H1 (cell line): ENCODE measurements at regions not wholly inside any gene's neighbourhood (a gene's known extent, or its start where the extent isn't known, plus 50 kb on each side); places are given as distances from the start of the nearest gene placed in this dataset.

ENCODE experiments used
- CTCF ChIA-PET: fragments of 300-600 bp; sonication (Branson Sonifier 250); formaldehyde crosslinking; loops from one replicate; lab custom pipeline; 2021; ENCODE audit not compliant: partially characterized antibody; lab: Charles Lee
- POLR2A ChIA-PET: fragments of 300-600 bp; sonication (Branson Sonifier 250); formaldehyde crosslinking; loops from one replicate; lab custom pipeline; 2021; ENCODE audit warnings: inconsistent platforms; ENCODE audit not compliant: partially characterized antibody; lab: Charles Lee
- DNase-seq, 2 experiments: peaks; one replicate each; pipeline versions ENCODE4 v3.0.0 to v3.0.0-alpha.2; 2010 to 2022; ENCODE audit warnings: low spot score in 2 of 2, low read depth in 1 of 2, mixed read lengths in 1 of 2
- FAIRE-seq: peaks from 2 replicates; lab custom pipeline; 2011; peaks lifted over from hg19 to GRCh38; lab: Jason Lieb, UNC
- H2AFZ ChIP-seq: 2 replicates; pipeline ENCODE4 v1.8.1; 2012; ENCODE audit warnings: low read length, inconsistent platforms
- H2AK5ac ChIP-seq: 2 replicates; pipeline ENCODE4 v1.6.1; 2013; ENCODE audit warnings: low read depth, low read length
- H2BK120ac ChIP-seq: replicated peaks from 2 replicates; pipeline ENCODE3; 2013; ENCODE audit warnings: low read depth, low read length, inconsistent platforms
- H2BK12ac ChIP-seq: 2 replicates; pipeline ENCODE4 v1.6.1; 2013; ENCODE audit warnings: low read depth, low read length
- H2BK15ac ChIP-seq: 2 replicates; pipeline ENCODE4 v1.6.1; 2013; ENCODE audit warnings: low read length
- H2BK20ac ChIP-seq: 2 replicates; pipeline ENCODE4 v1.6.1; 2013; ENCODE audit warnings: low read length
- H2BK5ac ChIP-seq: 2 replicates; pipeline ENCODE4 v1.6.1; 2013; ENCODE audit warnings: low read depth, low read length
- H3K14ac ChIP-seq: 2 replicates; pipeline ENCODE4 v1.6.1; 2013; ENCODE audit warnings: inconsistent platforms; ENCODE audit not compliant: insufficient read length
- H3K18ac ChIP-seq: 2 replicates; pipeline ENCODE4 v1.6.1; 2013; ENCODE audit warnings: low read length; ENCODE audit errors: extremely low read depth
- H3K23ac ChIP-seq: 2 replicates; pipeline ENCODE4 v1.6.1; 2013; ENCODE audit warnings: inconsistent platforms; ENCODE audit not compliant: insufficient read length
- H3K23me2 ChIP-seq: 2 replicates; pipeline ENCODE4 v1.6.1; 2013; ENCODE audit warnings: low read depth, low read length
- H3K27ac ChIP-seq: 2 replicates; pipeline ENCODE4 v1.6.1; 2011; ENCODE audit warnings: low read depth, low read length, inconsistent platforms
- H3K27me3 ChIP-seq, 4 experiments: replicated peaks in 1 of 4; 1 replicate in 1 of 4; 2 replicates in 3 of 4; pipeline versions ENCODE4 v1.6.1 to v1.8.1; 2011 to 2013; ENCODE audit warnings: low read length in 3 of 4, mild to moderate bottlenecking in 3 of 4, inconsistent platforms in 2 of 4, mixed read lengths in 2 of 4, moderate library complexity in 1 of 4; ENCODE audit not compliant: control insufficient read depth in 3 of 4, insufficient read depth in 3 of 4; ENCODE audit errors: extremely low read depth in 1 of 4
- H3K36me3 ChIP-seq, 4 experiments: 2 replicates each; pipeline versions ENCODE4 v1.6.1 to v1.8.1; 2011 to 2013; ENCODE audit warnings: mild to moderate bottlenecking in 4 of 4, low read length in 3 of 4, moderate library complexity in 2 of 4, control low read depth in 1 of 4, inconsistent platforms in 1 of 4; ENCODE audit not compliant: insufficient read depth in 4 of 4, control insufficient read depth in 2 of 4
- H3K4ac ChIP-seq: replicated peaks from 2 replicates; pipeline ENCODE3; 2013; ENCODE audit warnings: low read length, low read depth, mixed read lengths, inconsistent platforms; ENCODE audit not compliant: insufficient read length
- H3K4me1 ChIP-seq, 4 experiments: replicated peaks in 1 of 4; 1 replicate in 1 of 4; 2 replicates in 3 of 4; pipeline versions ENCODE4 v1.6.1 to v1.8.1; 2011 to 2013; ENCODE audit warnings: low read length in 3 of 4, inconsistent platforms in 2 of 4, mixed read lengths in 1 of 4; ENCODE audit not compliant: insufficient read depth in 4 of 4, control insufficient read depth in 3 of 4
- H3K4me2 ChIP-seq, 2 experiments: 2 replicates each; pipeline versions ENCODE4 v1.6.1 to v1.8.1; 2011 to 2013; ENCODE audit warnings: low read depth in 2 of 2, low read length in 2 of 2, control low read depth in 1 of 2, inconsistent platforms in 1 of 2, mild to moderate bottlenecking in 1 of 2; ENCODE audit not compliant: insufficient read depth in 1 of 2
- H3K4me3 ChIP-seq, 4 experiments: fragments of 200-600, 300-600 bp in 1 of 4; sonication (generic), shearing (Covaris generic), sonication (Bioruptor Twin) in 1 of 4; 2 replicates each; pipeline versions ENCODE4 v1.5.1 to v1.8.1; 2011 to 2016; ENCODE audit warnings: low read length in 4 of 4, low read depth in 3 of 4, control low read depth in 2 of 4, inconsistent platforms in 2 of 4, mild to moderate bottlenecking in 2 of 4, mixed read lengths in 1 of 4, moderate library complexity in 1 of 4; ENCODE audit not compliant: insufficient read depth in 2 of 4; ENCODE audit errors: extremely low read depth in 1 of 4
- H3K56ac ChIP-seq: replicated peaks from 2 replicates; pipeline ENCODE3; 2013; ENCODE audit warnings: low read depth, mild to moderate bottlenecking, mixed read lengths, low read length, inconsistent platforms; ENCODE audit not compliant: insufficient read length
- H3K79me1 ChIP-seq: 2 replicates; pipeline ENCODE4 v1.6.1; 2013; ENCODE audit warnings: low read depth, low read length, control low read depth
- H3K79me2 ChIP-seq, 2 experiments: 2 replicates each; pipeline versions ENCODE4 v1.6.1 to v1.8.1; 2012 to 2013; ENCODE audit warnings: low read length in 2 of 2, mild to moderate bottlenecking in 2 of 2, inconsistent platforms in 1 of 2; ENCODE audit not compliant: insufficient read depth in 2 of 2, control insufficient read depth in 1 of 2
- H3K9ac ChIP-seq, 4 experiments: replicated peaks in 1 of 4; 1 replicate in 1 of 4; 2 replicates in 3 of 4; pipeline versions ENCODE4 v1.6.1 to v1.8.1; 2011 to 2013; ENCODE audit warnings: low read depth in 3 of 4, low read length in 3 of 4, control low read depth in 2 of 4, mild to moderate bottlenecking in 2 of 4, moderate library complexity in 2 of 4, inconsistent platforms in 1 of 4; ENCODE audit errors: extremely low read depth in 1 of 4
- H3K9me3 ChIP-seq, 2 experiments: 2 replicates each; pipeline versions ENCODE4 v1.6.1 to v1.8.1; 2012 to 2013; ENCODE audit warnings: mild to moderate bottlenecking in 2 of 2, moderate library complexity in 2 of 2, control low read depth in 1 of 2, inconsistent platforms in 1 of 2, low read depth in 1 of 2, low read length in 1 of 2, mixed read lengths in 1 of 2; ENCODE audit not compliant: insufficient read depth in 2 of 2
- H4K20me1 ChIP-seq, 2 experiments: replicated peaks in 1 of 2; 2 replicates each; pipeline versions ENCODE3 to v1.8.1; 2011 to 2013; ENCODE audit warnings: inconsistent platforms in 2 of 2, low read length in 2 of 2, mild to moderate bottlenecking in 1 of 2; ENCODE audit not compliant: insufficient read depth in 2 of 2, control insufficient read depth in 1 of 2
- H4K5ac ChIP-seq: 2 replicates; pipeline ENCODE4 v1.6.1; 2013; ENCODE audit warnings: low read length, low read depth, mixed read lengths, inconsistent platforms; ENCODE audit not compliant: insufficient read length
- H4K8ac ChIP-seq: 2 replicates; pipeline ENCODE4 v1.8.0; 2013; ENCODE audit warnings: mild to moderate bottlenecking, moderate library complexity, low read length, inconsistent platforms; ENCODE audit not compliant: insufficient read depth; ENCODE audit errors: extremely low read depth
- H4K91ac ChIP-seq: replicated peaks from 2 replicates; pipeline ENCODE3; 2013; ENCODE audit warnings: low read length, mixed read lengths, inconsistent platforms; ENCODE audit not compliant: insufficient read length
- CREB1 ChIP-seq: IDR thresholded peaks from 2 replicates; pipeline ENCODE4 v1.6.1; 2012; ENCODE audit warnings: inconsistent platforms
- EP300 ChIP-seq, 2 experiments: IDR thresholded peaks; 1 replicate in 1 of 2; 2 replicates in 1 of 2; pipeline ENCODE4 v1.6.1; 2011 to 2012; ENCODE audit warnings: low read depth in 2 of 2, low read length in 2 of 2, mild to moderate bottlenecking in 2 of 2, borderline replicate concordance in 1 of 2, inconsistent platforms in 1 of 2, moderate library complexity in 1 of 2
- FOSL1 ChIP-seq: IDR thresholded peaks from 2 replicates; pipeline ENCODE4 v1.6.1; 2011; ENCODE audit warnings: mild to moderate bottlenecking, low read depth, low read length, moderate library complexity; ENCODE audit not compliant: insufficient read depth
- KDM1A ChIP-seq: fragments of 200-600, 300-600 bp; sonication (generic); IDR thresholded peaks from 2 replicates; pipeline ENCODE4 v1.7.1; 2016; ENCODE audit warnings: mild to moderate bottlenecking, low read length, borderline replicate concordance
- SIN3A ChIP-seq, 2 experiments: IDR thresholded peaks in 1 of 2; conservative IDR thresholded peaks in 1 of 2; 2 replicates each; pipeline ENCODE4 v1.6.1; 2011 to 2012; ENCODE audit warnings: low read length in 2 of 2, improper control_type of control experiment in 1 of 2, low read depth in 1 of 2, mild to moderate bottlenecking in 1 of 2
- SP2 ChIP-seq: IDR thresholded peaks from 2 replicates; pipeline ENCODE4 v1.6.1; 2012; ENCODE audit warnings: mild to moderate bottlenecking, low read length, inconsistent platforms
- SRF ChIP-seq: IDR thresholded peaks from 2 replicates; pipeline ENCODE4 v1.6.1; 2011; ENCODE audit warnings: mild to moderate bottlenecking, low read depth, low read length, moderate library complexity
- TAF1 ChIP-seq: IDR thresholded peaks from 2 replicates; pipeline ENCODE4 v1.6.1; 2011; ENCODE audit warnings: mild to moderate bottlenecking, low read depth, low read length
- WGBS, 2 experiments: shearing (Covaris generic) in 1 of 2; methylation state at CpG; one replicate each; pipeline versions ENCODE4 v1.1.6 to v1.1.7; 2013 to 2015; ENCODE audit warnings: low lambda C conversion rate in 2 of 2, mixed read lengths in 2 of 2, inconsistent platforms in 1 of 2, low coverage in 1 of 2, missing lambda C conversion rate in 1 of 2; ENCODE audit not compliant: insufficient replicate concordance in 2 of 2, insufficient coverage in 1 of 2, insufficient read length in 1 of 2; ENCODE audit errors: extremely low coverage in 1 of 2, missing lambda C conversion rate in 1 of 2; 5-methylcytosine and 5-hydroxymethylcytosine counted together
- TF ChIP-seq, protein P1 (sequence below), 3 experiments: IDR thresholded peaks; 1 replicate in 2 of 3; 2 replicates in 1 of 3; pipeline versions ENCODE4 v1.5.1 to v1.6.1; 2011; ENCODE audit warnings: low read length in 3 of 3, mild to moderate bottlenecking in 3 of 3, inconsistent platforms in 2 of 3, low read depth in 1 of 3, moderate library complexity in 1 of 3; ENCODE audit not compliant: insufficient read depth in 1 of 3; ENCODE audit errors: control extremely low read depth in 1 of 3
- TF ChIP-seq, protein P2 (sequence below): IDR thresholded peaks from 2 replicates; pipeline ENCODE4 v1.6.1; 2011; ENCODE audit warnings: low read depth, mild to moderate bottlenecking, low read length; ENCODE audit not compliant: insufficient read depth

GRCh38 chr9:70468291-70468690, 53.8 kb upstream of the KLF9 start:
- Histone ChIP-seq H4K5ac (no peak overlapping the region), H3K27ac (no peak overlapping the region), H2BK15ac (no peak overlapping the region), H3K36me3 (no peaks in the 10 kb centered on the region), H3K4me2 (no peak overlapping the region), H3K27me3 (no peaks in the 10 kb centered on the region), H3K23ac (no peak overlapping the region), H4K8ac (no peak overlapping the region), H3K18ac (no peak overlapping the region), H3K9me3 (no peaks in the 10 kb centered on the region), H2AK5ac (no peak overlapping the region), H2BK5ac (no peak overlapping the region), H3K9ac (no peak overlapping the region), H3K4me3 (no peak overlapping the region), H3K56ac (no peak overlapping the region), H2AFZ (no peak overlapping the region), H4K91ac (no peak overlapping the region), H2BK20ac (no peak overlapping the region), H4K20me1 (no peaks in the 10 kb centered on the region), H2BK120ac (no peak overlapping the region), H3K79me1 (no peaks in the 10 kb centered on the region), H3K79me2 (no peaks in the 10 kb centered on the region), H2BK12ac (no peak overlapping the region), H3K23me2 (no peaks in the 10 kb centered on the region), H3K14ac (no peak overlapping the region), H3K4me1 (peaks cover 0 to 3% (median 1%) of the 10 kb centered on the region in 4 experiments; a peak in 2 of 7 replicates), H3K4ac (no peak overlapping the region)
- DNase-seq (no peak), FAIRE-seq (no peak)
- ChIA-PET CTCF (interaction anchor here (2.9 kb wide), 1 partner anchor 42 kb away, joined by 7 read pairs; no protein-coding TSS in a partner anchor), POLR2A (no interaction called here)
- WGBS, 2 experiments = 85% methylated on average over 3 of the region's 3 CpGs; no CpG with 5 or more reads in 1 of the 2 experiments
- TF ChIP-seq SIN3A (conservative IDR thresholded peaks at IDR 0.05 in 1 of 2, IDR thresholded peaks at IDR 0.05 in 1 of 2; ENCODE audit: low read depth in 1 of 2, low read length in 2 of 2) (no peak), TAF1 (no peak), SP2 (no peak), SRF (no peak), FOSL1 (no peak), CREB1 (no peak), EP300 (IDR thresholded peaks at IDR 0.05; ENCODE audit: borderline replicate concordance in 1 of 2, low read depth in 2 of 2, low read length in 2 of 2) (no peak), KDM1A (no peak)
- TF ChIP-seq, protein P1, sequence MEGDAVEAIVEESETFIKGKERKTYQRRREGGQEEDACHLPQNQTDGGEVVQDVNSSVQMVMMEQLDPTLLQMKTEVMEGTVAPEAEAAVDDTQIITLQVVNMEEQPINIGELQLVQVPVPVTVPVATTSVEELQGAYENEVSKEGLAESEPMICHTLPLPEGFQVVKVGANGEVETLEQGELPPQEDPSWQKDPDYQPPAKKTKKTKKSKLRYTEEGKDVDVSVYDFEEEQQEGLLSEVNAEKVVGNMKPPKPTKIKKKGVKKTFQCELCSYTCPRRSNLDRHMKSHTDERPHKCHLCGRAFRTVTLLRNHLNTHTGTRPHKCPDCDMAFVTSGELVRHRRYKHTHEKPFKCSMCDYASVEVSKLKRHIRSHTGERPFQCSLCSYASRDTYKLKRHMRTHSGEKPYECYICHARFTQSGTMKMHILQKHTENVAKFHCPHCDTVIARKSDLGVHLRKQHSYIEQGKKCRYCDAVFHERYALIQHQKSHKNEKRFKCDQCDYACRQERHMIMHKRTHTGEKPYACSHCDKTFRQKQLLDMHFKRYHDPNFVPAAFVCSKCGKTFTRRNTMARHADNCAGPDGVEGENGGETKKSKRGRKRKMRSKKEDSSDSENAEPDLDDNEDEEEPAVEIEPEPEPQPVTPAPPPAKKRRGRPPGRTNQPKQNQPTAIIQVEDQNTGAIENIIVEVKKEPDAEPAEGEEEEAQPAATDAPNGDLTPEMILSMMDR (IDR thresholded peaks at IDR 0.05; ENCODE audit: control extremely low read depth in 1 of 3, insufficient read depth in 1 of 3, low read depth in 1 of 3, low read length in 3 of 3) = no peak
- TF ChIP-seq, protein P2, sequence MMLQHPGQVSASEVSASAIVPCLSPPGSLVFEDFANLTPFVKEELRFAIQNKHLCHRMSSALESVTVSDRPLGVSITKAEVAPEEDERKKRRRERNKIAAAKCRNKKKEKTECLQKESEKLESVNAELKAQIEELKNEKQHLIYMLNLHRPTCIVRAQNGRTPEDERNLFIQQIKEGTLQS = no peak
